RWPE2 (cell line): ENCODE measurements at regions not wholly inside any gene's neighbourhood (a gene's known extent, or its start where the extent isn't known, plus 50 kb on each side); places are given as distances from the start of the nearest gene placed in this dataset.
A peak's percentile ranks its signal among the peaks of the same experiment; 100 is the strongest.
"Not testable (repeated sequence)": the region's sequence is repeated elsewhere in the genome, so short reads cannot be mapped to it uniquely, and the experiment has no call there.

Source experiments
- ATAC-seq: fragments of 200-7000 bp; cut with Tn5 transposase; 3 replicates; pipeline ENCODE4 v1.9.1; 2021; ENCODE audit warnings: low read depth
- DNase-seq: peaks from one replicate; pipeline ENCODE4 v3.0.0-alpha.2; 2020; ENCODE audit warnings: low spot score
- H3K27ac ChIP-seq: fragments of 450-650 bp; 2 replicates; pipeline ENCODE4 v1.5.1; 2017; ENCODE audit warnings: mild to moderate bottlenecking; ENCODE audit not compliant: poor library complexity, severe bottlenecking
- H3K27me3 ChIP-seq: fragments of 250-450 bp; sonication (Bioruptor Pico); 2 replicates; pipeline ENCODE4 v1.5.1; 2021; ENCODE audit warnings: mild to moderate bottlenecking, moderate library complexity; ENCODE audit not compliant: insufficient read depth, poor library complexity, severe bottlenecking
- H3K36me3 ChIP-seq: fragments of 250-450 bp; sonication (Bioruptor Pico); 2 replicates; pipeline ENCODE4 v1.5.1; 2020; ENCODE audit warnings: low read depth, mild to moderate bottlenecking, moderate library complexity
- H3K4me1 ChIP-seq: fragments of 250-450 bp; sonication (Bioruptor Pico); 2 replicates; pipeline ENCODE4 v1.5.1; 2021; ENCODE audit warnings: mild to moderate bottlenecking, moderate library complexity; ENCODE audit not compliant: insufficient read depth, poor library complexity, severe bottlenecking
- H3K4me3 ChIP-seq: fragments of 250-450 bp; sonication (Bioruptor Pico); 2 replicates; pipeline ENCODE4 v1.5.1; 2021; ENCODE audit warnings: mild to moderate bottlenecking, moderate library complexity; ENCODE audit not compliant: severe bottlenecking
- H3K9me3 ChIP-seq: fragments of 250-450 bp; sonication (Bioruptor Pico); 2 replicates; pipeline ENCODE4 v1.5.1; 2021; ENCODE audit warnings: mild to moderate bottlenecking, moderate library complexity; ENCODE audit not compliant: severe bottlenecking
- TF ChIP-seq, protein P1 (sequence below): fragments of 450-650 bp; IDR thresholded peaks from one replicate; pipeline ENCODE4 v1.5.1; 2017; ENCODE audit warnings: mild to moderate bottlenecking, moderate library complexity; ENCODE audit not compliant: poor library complexity, severe bottlenecking

DNA sequence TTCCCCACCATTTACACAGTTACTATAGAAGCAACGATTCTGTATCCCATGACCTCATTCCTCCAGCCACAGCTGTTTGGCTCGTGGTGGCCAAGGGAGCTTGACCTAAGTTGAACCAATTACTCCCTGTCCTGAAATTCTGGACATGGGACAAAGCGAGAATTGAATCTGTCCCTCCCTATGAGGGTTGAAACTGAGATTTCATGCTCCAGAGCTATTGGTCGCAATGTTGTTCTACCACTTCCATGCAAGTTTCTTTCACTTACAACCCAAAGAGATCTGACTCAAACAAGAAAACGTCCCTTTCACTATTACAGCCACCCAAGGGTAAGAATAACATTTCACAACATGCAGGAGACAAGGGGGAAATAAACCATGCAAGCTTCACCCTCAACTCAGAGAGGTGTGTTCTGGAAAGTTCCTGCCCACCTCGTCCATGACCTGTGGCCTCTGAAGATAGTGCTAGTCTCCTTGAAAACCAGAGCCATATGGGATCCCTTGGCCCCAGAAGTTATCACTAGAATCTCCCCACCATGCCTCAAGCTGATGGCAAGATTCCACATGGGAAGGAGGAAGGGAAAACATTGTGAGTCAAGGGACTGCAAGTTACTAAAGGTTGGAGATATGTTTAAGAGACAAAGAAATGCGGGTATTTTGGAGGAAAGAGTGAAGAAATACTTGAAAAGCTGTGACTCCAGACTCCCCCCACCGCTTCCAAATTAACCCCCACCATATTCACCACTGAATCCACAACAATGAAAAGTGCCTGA lies 74.5 kb upstream of the SRSF6 start:
- Histone ChIP-seq H3K36me3 (no peaks in the 10 kb centered on the region), H3K4me3 (no peak overlapping the region), H3K9me3 (no peaks in the 10 kb centered on the region), H3K27ac (no peak overlapping the region), H3K27me3 (no peaks in the 10 kb centered on the region), H3K4me1 (no peaks in the 10 kb centered on the region)
- TF ChIP-seq, protein P1, sequence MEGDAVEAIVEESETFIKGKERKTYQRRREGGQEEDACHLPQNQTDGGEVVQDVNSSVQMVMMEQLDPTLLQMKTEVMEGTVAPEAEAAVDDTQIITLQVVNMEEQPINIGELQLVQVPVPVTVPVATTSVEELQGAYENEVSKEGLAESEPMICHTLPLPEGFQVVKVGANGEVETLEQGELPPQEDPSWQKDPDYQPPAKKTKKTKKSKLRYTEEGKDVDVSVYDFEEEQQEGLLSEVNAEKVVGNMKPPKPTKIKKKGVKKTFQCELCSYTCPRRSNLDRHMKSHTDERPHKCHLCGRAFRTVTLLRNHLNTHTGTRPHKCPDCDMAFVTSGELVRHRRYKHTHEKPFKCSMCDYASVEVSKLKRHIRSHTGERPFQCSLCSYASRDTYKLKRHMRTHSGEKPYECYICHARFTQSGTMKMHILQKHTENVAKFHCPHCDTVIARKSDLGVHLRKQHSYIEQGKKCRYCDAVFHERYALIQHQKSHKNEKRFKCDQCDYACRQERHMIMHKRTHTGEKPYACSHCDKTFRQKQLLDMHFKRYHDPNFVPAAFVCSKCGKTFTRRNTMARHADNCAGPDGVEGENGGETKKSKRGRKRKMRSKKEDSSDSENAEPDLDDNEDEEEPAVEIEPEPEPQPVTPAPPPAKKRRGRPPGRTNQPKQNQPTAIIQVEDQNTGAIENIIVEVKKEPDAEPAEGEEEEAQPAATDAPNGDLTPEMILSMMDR: no peak
- ATAC-seq (no peak), DNase-seq (no peak)

DNA sequence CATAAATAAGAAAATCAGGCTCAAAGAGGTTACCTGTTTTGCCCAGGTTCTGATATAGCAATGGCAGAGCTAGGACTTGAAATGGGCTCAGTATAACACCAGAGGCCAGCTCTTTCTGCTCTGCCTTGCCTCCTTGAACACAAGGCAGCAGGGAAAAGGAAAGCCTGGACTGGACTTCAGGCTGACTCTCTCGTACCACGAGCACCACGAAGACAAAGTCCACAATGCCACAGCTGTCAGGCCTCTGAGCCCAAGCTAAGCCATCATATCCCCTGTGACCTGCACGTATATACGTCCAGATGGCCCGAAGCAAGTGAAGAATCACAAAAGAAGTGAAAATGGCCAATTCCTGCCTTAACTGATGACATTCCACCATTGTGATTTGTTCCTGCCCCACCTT lies 75.6 kb upstream of the SRSF6 start:
- H3K36me3 ChIP-seq, H3K27ac ChIP-seq, H3K4me3 ChIP-seq, H3K4me1 ChIP-seq, ATAC-seq, H3K9me3 ChIP-seq, H3K27me3 ChIP-seq: not testable (repeated sequence)
- peak; percentile 45 for DNase-seq

DNA sequence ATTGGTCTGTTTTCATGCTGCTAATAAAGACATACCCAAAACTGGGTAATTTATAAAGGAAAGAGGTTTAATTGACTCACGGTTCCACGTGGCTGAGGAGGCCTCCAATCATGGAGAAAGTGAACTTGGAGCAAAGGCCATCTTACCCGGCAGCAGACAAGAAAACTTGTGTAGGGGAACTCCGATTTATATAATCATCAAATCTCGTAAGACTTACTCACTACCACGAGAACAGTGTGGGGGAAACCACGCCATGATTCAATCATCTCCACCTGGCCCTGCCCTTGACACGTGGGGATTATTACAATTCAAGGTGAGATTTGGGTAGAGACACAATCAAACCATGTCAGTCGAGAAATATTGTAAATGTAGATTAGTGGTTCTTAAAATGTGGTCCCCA lies 76.2 kb upstream of the SRSF6 start:
- not testable (repeated sequence) for H3K27me3 ChIP-seq, H3K9me3 ChIP-seq, H3K4me3 ChIP-seq, H3K36me3 ChIP-seq, ATAC-seq, DNase-seq, H3K4me1 ChIP-seq, H3K27ac ChIP-seq

DNA sequence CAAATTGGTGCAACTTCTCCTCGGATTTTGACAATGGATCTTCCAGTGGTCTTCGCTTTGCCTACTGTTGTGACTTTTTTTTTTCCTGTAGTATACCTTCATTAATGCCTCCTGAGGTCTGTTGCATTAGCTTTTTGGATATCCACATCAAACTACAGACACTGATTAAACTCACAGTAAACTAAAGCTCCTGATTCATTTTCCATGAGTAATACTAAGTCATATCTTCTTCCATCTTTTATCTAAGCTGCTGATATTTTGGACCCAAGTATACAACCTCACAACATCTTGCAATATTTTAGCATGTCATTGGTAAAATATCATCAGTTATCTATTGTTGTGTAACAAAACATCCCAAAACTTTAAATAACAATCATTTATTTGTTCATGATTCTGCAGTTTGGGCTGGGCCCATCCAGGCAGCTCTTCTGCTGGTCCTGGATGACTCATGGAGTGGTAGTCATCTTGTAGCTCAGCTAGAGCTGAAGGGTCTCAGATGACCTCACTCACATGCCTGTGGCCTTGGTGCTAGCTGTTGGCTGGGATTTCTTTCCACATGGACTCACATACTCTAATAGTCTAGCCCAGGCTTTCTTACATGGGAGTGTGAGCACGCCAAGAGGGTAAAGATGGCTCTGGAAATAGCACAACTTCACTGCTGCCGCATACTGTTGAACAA lies 78.3 kb upstream of the SRSF6 start:
- ATAC-seq (peak; percentile 77), DNase-seq (peak; percentile 54)
- H3K36me3 ChIP-seq: no peaks in the 10 kb centered on the region
- H3K9me3 ChIP-seq: no peaks in the 10 kb centered on the region
- peaks cover 23% of the 10 kb centered on the region for H3K27me3 ChIP-seq
- no peak overlapping the region for H3K27ac ChIP-seq
- no peaks in the 10 kb centered on the region for H3K4me1 ChIP-seq
- H3K4me3 ChIP-seq: no peak overlapping the region
- TF ChIP-seq, protein P1: no peak

DNA sequence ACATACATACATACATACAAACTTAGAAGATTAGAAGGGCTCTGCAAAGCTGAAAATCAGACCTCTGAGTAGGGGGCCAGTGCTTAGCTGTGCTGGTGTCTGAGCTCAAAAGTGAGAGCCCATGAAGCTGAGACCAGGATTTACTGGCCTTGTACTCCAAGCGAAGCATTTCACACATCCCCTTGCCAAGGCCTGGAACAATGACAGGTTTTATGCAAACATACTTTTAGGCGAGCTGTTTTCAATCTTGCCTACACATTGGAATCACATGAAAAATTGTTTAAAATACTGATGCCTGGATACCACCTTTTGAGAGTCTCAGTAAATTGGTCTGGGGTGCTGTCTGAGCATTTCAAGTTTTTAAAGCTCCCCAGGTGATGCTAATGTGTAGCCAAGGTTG lies 80.9 kb upstream of the SRSF6 start:
- H3K4me1 ChIP-seq: no peaks in the 10 kb centered on the region
- no peaks in the 10 kb centered on the region for H3K9me3 ChIP-seq
- peaks cover 29% of the 10 kb centered on the region for H3K27me3 ChIP-seq
- H3K4me3 ChIP-seq: no peak overlapping the region
- TF ChIP-seq, protein P1: no peak
- DNase-seq (peak; percentile 36), ATAC-seq (no peak)
- no peaks in the 10 kb centered on the region for H3K36me3 ChIP-seq
- H3K27ac ChIP-seq: no peak overlapping the region

DNA sequence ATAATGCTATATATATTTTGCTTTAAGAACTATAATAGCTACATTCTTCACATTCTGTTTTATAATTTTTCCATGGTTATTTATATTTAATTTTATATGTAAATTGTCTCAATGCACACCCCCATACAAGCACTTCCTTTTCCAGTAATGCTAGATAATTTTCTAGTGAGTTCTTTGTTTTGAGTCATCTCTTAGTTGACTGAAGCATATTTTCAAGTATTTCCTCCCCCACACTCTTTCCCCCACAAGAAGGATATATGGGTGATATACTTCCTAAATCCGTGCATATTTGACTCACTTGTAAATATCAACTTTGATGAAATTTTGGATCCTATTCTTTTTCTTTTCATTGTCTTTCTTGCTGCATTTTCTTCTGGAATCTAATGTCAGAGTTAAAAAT lies 82.1 kb upstream of the SRSF6 start:
- DNase-seq: no peak
- TF ChIP-seq, protein P1: no peak
- H3K27me3 ChIP-seq: peaks cover 29% of the 10 kb centered on the region
- no peak overlapping the region for H3K4me3 ChIP-seq
- no peak for ATAC-seq
- H3K27ac ChIP-seq: no peak overlapping the region
- H3K36me3 ChIP-seq: no peaks in the 10 kb centered on the region
- H3K9me3 ChIP-seq: no peaks in the 10 kb centered on the region
- no peaks in the 10 kb centered on the region for H3K4me1 ChIP-seq
